Superior temporal gyrus (tissue), 1 donor: ENCODE measurements at regions not wholly inside any gene's neighbourhood (a gene's known extent, or its start where the extent isn't known, plus 50 kb on each side); places are given as distances from the start of the nearest gene placed in this dataset.

Source experiments
- DNase-seq: peaks from one replicate; pipeline ENCODE4 v3.0.0-alpha.2; 2016; ENCODE audit errors: extremely low spot score

DNA sequence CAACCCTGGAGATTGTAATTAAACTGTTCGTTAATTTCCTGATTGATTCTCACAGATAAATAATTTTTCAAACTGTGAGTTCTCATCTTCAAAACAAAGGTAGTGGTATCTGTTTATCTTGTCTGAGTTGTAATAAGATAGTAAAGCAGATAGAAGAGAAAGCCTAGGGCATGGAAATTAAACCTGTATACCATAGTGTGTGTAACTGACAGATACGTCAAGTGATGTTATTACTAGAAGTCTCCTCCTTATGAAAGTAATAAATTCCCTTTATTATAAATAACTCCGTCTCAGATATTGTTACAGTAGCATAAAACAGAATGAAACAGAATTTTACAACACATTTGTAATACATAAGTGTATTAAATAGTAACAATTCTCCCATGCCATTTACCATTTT is 1065.1 kb downstream of the SLITRK1 start:
- no peak for DNase-seq

DNA sequence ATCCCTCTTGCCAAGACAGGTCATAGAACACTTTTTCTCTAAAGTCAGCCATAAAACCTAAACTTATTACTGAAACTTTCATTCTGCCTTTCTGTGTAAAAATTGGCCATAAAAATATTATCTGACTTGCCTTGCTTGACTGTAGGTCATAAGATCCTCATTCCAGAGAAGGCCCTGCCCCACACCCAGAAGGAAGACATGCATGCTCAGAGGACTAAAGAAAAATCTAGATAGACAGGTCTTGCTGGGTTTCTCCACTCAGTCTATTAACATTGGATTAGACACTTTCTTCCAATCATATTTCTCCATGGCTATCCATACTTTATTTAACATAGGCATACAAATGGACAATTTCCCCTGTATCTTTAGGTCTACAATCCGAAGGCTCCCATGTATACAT is 1066.5 kb downstream of the SLITRK1 start:
- no peak for DNase-seq

DNA sequence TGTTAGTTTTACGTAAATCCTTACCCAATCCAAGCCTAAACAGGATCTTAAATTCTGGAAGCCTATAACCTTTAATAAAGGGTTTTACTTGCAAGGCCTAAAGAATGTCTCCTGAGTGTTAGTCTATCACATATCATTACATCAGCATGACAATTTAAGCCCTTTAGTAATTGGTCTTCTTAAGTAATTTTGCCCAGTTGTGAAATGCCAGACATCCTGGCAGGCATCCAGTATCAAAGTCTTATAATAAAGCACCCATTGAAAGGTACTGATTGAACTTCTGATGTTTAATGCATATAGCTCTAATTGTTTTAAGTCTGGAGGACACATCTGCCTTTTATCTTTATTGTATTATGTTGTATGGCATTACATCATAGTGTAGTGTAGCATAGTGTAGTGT is 1078.9 kb downstream of the SLITRK1 start:
- DNase-seq: no peak

DNA sequence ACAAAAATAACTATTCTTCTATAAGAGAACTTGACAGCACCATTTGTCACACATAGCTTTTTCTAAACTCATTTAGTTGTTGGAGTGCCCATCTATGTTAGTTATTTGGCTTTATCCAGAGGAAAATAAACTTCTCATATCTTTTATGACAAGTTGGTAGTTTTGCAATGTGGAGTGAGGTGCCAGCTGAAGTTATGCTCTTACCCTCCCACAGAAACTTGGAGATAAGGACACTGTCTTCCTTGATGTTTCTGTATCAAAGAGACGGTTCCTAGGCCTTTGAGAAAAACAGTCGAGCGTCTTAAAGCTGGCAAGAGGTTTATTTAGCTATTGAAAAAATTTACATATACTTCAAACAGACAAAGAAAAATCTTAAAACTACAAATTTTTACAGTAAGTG is 1079.7 kb downstream of the SLITRK1 start:
- no peak for DNase-seq

DNA sequence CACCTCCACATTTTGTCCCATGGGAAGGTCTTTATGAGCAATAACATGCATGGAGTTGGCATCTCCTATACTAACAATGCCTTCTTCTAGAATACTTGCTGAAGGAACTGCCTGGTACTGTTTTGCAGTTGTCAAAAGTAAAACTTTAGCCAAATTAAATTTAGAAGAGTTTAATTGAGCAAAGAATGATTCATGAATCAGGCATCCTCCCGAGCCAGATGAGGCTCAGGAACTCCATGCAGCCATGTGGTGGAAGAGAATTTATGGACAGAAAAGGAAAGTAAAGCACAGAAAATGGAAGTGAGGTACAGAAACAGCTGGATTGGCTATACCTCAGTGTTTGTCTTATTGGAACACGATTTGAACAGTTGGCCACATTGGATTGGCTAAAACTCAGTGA is 1081.9 kb downstream of the SLITRK1 start:
- DNase-seq: no peak

DNA sequence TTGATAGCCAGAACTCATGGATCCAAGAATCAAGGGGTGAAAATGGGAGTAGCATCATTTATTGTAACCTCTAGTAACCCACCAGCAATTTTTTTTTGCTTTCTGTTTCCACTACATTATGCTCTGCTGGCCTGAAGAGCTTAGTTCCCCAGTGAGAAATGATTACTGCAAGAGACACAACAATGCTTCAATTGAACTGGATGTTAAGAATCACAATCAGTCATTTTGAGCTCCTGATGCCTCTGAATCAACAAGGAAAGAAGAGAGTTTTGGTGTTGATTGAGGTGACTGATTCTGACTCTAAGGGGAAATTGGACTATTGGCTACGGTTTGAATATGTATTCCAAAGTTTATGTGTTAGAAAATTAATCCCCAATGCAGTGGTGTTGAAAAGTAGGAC is 1084.4 kb downstream of the SLITRK1 start:
- DNase-seq: peak; percentile 46

DNA sequence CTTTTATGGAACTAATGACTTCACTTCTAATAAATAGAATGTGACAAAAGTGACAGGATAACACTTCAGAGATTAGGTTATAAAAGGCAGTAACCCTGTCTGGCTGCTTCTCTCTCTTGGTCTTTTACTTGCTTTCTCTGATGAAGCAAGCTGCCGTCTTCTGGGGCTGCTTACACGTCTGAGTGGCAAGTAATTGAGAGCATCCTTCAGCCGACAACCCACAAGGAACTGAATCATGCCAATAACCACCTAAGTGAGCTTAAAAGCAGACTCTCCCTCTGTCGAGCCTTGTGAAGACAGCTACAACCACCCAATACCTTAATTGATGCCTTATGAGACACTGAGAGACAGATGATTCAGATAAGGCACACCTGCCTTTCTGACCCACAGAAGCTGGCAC is 1091.2 kb downstream of the SLITRK1 start:
- no peak for DNase-seq

DNA sequence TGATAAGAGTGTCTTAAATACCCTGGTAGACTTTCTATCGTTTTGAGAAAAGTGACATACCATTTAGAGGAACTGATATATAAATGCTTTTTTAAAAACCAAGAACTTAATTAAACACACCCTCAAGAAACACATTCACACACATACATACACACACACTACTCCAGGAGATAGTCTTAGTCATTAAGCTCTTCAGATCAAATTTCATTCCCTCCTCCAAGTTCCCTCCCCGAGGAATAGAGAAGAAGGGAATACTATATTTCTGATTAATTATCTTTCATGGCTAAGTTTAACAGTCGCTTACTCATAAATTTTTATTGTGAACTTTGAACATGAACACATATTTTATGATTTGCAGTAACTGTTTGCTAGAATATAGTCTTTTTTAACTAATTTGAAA is 1109.5 kb downstream of the SLITRK1 start:
- DNase-seq: no peak

DNA sequence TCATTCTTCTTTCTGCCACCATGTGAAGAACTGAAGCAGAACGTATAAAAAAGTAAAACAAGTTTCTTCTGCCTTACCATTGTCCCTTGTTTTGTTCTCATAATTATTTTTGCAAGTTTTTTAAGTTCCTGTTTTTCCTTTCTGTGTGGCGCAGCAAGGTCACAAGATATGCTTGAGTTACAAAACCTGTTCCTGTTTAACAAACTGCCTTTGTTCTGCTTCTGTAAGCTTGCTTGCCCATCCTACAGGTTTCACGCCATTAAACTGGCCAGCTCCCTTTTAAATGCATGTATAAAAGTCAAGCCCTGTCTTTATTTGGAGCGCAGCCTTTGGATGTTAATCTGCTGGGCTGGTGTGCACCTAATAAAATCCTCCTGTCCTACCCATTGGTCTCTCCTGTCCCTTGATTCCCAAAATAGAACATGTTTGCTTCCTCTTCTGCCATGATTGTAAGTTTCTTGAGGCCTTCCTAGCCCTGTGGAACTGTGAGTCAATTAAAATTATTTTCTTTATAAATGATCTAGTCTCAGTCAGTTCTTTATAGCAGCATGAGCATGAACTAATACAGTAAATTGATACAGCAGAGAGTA is 1115.4 kb downstream of the SLITRK1 start:
- no peak for DNase-seq

DNA sequence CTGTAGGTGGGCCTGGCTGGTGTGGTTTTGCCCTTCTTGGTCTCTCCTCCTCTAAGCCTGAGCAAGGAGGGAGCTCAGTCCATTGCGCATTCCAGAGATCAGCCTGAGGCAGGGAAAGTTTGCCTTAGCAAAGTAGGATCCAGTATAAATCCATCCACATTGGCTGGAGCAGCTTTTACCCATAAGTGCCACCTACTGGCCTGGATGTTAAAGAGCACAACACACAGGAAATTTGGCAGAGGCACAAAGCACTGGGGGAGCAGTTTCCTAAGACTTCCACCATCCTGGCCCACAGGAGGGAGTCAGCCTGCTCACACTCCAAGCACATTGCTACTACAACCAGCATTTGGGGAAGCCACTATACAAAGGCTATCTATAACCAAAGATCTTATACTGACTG is 1124.2 kb downstream of the SLITRK1 start:
- DNase-seq: no peak

DNA sequence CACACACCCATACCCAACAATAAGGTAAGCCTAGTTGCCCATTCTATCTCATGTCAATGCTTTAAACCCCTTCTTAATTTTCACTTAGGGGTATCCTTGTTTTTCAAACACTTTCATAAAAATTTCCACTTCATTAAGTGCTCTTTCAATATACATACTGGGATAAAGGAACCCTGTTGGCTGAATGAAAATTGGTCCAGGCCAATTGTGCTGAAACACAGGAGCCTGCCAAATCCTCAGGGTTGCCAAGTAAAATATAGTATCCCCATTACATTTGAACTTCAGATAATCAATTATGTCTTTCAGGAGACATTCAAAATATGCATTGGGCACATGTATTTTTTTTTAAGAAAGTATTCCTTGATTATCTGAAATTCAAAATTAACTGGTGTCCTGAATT is 1131.1 kb downstream of the SLITRK1 start:
- no peak for DNase-seq

DNA sequence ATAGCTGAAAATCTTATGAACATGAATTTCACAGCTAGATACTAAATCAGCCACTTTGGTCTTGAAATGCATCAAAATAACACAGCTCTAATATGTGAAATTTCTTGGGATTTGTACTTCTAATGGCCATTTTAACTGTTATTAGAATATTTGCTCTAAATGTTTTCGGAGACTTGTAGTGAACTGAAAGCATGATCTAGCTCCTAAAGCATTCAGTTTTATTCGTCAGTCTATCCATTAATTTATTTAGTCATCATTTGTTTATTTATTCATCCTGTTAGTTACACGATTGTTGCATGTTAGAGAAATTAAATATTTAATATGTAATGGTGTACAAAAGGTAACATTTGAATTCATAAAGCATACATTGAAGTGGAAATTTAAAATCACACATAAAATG is 1132.7 kb downstream of the SLITRK1 start:
- no peak for DNase-seq

DNA sequence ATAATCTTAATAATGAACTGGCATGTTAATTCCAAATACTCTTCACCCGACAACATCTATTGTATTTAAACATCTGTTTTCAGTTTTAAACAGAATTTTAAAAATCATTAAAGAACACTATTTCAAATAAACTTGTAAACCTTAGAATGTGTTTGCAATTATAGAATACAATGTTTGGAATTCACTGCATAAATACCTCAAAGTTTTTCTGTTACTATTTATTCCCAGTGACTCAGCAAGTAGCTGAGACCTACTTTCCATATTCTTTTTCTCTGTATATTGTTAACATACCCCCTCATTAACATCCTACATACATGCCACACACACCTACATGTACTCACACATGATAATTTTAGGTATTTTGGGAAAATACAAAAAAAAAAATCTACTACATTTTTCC is 1134.3 kb downstream of the SLITRK1 start:
- DNase-seq: no peak

DNA sequence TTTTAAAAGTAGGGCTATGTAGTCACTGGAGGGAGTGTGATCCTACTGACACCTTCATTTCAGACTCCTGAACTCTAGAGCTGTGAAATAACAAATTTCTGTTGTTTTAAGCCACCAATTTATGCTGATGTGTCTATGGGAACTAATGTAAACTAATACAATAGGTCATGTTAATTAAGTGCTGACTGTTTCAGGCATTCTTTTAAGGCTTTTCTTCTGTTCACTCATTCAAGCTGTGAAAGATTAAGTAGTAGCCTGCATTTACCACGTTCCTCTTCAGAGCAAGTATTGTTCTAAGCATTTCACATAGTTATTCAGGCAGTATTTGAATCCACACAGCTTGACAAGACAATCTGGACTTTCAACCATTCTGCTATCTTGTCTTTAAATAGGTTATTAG is 1135.0 kb downstream of the SLITRK1 start:
- DNase-seq: no peak

DNA sequence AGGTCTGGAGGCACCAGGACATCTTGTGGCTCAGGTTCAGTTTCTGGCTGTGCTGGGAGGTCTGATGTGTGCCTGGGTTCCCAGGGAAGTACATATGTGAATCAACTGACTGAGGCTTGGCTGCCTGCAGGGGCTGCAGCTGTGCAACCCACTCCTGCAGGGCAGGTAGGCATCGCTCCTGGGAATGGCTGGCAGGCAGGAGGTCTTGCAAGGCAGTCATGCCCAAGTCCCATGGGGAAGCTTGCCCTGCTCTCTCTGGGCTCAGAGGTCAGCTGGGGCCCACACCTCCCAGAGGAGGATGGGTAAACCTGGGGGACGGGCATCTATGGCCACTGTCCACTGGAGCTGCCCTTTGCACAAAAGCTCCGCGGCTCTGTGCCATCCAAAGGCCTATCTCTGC is 1141.8 kb downstream of the SLITRK1 start:
- no peak for DNase-seq

DNA sequence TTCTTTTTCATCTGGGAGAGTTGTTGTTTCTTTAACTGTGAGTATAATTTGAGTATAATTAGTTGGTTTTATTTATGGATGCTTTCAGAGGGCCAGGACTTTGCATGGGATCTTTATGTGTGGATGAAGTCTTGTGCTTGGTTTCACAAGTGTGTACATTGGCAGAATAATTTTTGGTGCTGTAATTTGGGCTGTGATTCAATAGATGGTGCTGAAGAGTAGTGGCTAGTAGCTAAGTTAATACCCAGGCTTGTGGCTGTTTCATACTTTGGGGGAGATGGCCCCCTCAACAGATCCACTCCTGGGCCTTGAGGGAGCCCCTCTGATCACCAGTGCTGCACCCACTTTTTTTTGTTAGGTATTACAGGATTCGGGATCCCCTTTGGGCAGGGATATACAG is 1142.4 kb downstream of the SLITRK1 start:
- DNase-seq: no peak

DNA sequence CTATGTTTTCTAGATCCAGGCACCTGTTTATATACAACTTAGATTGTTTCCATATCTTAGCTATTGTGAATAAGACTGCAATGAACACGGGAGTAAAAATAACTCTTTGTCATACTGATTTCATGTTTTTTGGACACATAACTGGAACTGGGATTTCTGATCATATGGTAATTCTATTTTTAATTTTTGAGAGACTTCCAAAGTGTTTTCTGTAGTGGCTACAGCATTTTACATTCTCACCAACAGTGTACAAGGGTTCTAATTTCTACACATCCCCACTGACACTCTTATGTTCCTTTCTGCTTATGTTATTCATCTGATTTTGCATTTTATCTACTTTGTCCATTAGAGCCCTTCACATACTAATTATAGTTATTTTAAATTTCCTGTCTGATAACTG is 1152.9 kb downstream of the SLITRK1 start:
- DNase-seq: no peak

DNA sequence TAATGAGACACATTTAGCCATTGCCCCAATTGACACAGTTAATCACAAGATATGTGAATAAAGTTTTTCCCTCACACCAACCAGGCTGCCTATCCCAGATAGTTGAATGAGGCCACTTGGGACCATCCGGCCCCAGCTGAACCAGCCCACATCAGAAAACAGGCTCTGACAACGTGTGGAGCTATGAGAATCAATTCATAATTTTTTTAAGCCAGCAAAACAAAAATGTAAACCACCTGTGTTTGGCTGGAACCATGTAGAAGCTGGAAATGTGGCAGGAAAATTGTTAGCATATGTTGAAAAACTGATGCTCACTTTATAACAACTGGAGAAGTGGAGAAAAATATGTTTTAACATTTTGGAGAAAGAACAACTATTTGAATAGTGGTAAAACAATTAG is 1161.3 kb downstream of the SLITRK1 start:
- no peak for DNase-seq

DNA sequence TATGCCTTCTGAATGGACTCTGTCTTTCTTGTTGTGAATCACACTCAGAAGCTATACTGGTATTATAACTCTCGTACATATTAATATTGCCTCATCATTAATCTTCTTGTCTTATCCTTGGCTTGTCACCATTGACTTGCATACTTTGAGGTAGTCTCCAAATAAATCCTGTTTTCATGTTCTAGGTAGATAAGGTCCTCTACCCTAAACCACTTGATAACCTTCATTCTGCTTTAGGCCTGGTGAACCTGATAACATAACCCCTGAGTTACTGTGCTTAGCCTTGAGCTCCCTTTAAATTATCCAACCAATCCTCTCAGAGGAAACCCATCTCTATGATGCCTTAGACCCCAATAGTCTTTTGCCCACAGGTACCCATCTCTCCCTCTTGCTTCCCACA is 1162.3 kb downstream of the SLITRK1 start:
- DNase-seq: no peak

DNA sequence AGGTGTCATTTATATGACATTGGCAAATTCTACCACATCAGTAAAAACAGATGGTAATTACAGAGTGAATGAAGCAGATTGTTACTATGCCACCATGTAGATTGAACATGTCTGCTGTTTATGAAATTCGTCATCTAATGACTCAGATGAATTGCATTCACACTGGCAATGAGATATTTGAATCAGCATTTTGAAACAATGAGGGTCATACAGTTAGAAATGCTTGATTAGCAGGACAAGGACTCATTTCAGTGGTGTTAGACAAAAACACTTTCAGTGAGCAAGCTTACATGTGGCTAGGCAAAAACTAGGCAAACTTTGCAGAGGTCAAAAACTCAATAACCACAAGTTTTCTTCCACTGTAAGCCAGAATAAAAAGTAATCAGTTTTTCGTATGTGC is 1165.0 kb downstream of the SLITRK1 start:
- DNase-seq: peak; percentile 93

DNA sequence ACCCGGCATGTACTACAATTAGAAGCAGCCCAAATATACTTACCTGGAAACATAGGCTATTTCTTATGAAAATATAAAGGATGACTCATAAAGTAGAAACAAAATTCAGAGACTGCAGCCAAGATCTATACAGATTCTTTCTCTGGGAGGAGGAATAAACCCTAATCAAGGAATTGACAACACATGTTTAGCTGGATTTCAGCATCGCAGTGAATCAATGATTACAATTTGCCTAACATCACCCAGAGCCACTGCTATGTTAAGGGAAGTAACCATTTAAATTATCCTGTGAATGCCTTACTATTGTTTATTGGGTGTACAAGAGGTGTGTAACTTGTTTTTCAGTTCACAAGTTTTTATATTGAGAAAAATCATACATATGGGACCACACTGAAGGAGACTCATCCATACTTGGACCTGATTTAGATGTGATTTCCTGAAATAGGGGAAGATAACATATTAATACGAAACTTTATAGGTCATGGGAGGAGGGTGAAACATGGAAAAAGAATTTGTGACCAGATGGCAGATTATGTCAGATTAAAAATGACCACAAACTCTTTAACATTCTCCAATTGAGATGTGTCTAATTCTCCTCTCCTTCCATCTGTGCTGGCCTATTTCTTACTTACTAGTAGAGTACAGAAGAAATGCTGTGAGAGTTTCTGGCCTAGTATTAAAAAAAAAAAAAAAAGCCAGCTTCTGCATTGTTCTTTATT is 1168.4 kb downstream of the SLITRK1 start:
- no peak for DNase-seq

DNA sequence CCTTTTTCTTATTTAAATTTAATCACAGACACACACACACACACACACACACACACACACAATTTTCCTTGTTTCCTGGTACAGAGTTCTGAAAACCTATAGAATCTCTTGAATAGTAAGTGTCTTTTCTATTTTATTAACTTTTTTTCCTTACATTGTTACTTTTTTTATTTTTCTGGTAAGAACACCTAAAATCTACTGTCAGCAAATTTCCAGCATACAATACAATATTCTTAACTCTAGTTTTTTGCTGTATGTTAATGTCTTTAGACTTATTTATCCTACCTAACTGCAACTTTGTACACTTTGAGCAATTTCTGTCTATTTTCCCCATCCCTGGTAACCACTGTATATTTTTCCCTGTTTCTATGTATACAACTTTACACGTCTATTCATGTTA is 1179.8 kb downstream of the SLITRK1 start:
- no peak for DNase-seq

DNA sequence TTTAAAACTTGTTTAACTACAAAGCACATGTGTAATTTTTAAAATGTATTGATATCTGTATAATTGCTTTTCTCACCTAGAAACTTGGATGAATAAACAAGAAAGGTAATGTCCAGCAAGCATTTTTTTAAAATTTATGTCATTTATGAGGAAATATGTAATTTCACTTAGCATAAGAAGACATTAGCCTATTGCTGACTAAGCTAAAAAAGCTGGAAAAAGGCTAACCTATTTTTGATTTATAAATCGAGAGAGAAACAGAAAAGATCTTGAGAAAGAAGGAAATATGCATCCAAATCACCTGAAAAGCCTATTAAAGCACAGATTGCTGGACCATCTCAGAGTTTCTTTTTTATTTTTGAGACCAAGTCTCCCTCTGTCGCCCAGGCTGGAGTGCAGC is 1181.3 kb downstream of the SLITRK1 start:
- no peak for DNase-seq

DNA sequence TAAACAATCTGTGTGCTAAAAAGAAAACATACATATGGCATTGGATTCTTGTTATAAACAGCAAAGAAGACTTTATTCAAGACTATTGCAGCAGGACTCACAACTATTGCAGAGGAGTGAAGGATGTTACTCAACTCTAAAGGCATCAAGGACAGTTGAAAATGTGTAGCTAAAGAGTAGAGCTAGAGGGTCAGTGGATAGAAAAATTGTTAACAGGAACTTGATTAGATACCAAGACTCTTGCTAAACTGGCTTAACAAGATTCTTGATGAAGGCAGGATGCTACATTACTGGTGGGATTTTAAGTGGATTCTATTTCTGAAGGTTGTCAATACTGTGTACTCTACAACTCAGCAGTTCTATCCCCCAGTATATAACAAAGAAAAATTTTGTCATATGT is 1183.3 kb downstream of the SLITRK1 start:
- no peak for DNase-seq
